HG02610 (cell line): ENCODE measurements at regions not wholly inside any gene's neighbourhood (a gene's known extent, or its start where the extent isn't known, plus 50 kb on each side); places are given as distances from the start of the nearest gene placed in this dataset.
"Not testable (repeated sequence)": the region's sequence is repeated elsewhere in the genome, so short reads cannot be mapped to it uniquely, and the experiment has no call there.

Experiments
- ATAC-seq: cut with Tn5 transposase; IDR thresholded peaks from one replicate; pipeline ENCODE4 v1.9.1; 2021; ENCODE audit warnings: mild to moderate bottlenecking, moderate library complexity; ENCODE audit not compliant: unreplicated experiment

GRCh38 chr12:131272283-131272814 is 318.6 kb downstream of the ADGRD1 start:
- not testable (repeated sequence) for ATAC-seq

DNA sequence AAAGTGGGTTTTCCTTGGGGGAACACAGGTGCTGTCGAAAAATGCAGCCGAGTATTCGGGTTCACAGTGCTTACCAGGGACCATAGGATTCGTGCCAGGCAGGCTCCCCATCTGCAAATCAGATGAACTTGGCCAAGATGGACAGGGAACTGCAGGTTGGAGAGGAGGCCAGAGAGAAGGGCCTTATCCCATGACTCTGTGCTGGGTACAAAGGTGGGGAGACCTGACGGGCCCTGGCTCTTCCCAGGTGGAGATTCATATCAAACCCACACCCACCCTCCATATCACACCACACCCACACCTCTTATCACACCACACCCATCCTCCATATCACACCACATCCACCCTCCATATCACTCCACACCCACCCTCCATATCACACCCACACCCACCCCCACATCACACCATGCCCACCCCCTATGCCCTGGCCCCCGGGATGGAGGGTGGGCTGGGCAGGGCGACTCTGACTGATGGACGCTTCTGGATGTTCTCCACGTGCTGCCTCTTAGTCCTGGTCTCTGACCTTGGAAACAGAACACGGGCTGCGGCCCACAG is 319.7 kb downstream of the ADGRD1 start:
- ATAC-seq, result no peak

DNA sequence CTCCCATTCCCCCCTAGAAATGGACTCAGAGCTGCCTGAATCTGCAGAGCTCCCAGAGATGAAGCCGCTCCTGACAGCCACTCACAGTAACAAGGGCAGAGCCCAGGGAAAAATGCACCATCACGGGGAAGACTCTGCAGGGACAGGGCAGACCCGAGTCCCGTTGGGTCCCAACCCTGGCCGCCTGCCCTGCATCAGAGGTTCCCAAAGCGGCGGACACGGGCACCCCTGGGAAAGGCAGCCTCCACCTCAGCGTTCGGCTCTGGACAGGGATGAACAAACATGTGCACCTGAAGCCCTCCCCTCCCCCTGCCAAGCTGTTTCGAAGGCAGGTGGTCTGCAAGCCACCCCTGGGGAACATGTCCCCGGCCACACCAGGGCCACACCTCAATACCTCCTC is 320.4 kb downstream of the ADGRD1 start:
- ATAC-seq, result no peak

GRCh38 chr12:131274906-131275305 is 321.2 kb downstream of the ADGRD1 start:
- no peak for ATAC-seq

DNA sequence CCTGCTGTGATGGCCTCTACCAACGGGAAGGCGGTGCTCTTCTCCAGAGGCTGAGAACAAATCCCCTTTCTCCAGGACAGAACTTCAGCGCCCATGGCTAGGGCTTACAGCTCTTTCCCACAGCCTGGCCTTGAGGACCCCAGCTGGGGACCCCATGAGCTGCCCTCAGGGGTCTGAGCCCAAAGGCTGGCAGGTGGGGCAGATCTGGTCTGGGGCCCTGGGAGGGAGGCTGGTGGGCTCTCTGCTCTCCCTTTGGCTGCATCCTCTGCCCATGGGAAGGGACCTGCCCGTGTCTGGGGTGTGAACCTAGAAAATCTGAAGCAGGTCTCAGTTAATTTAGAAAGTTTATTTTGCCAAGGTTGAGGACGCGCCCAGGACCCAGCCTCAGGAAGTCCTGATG is 322.1 kb downstream of the ADGRD1 start:
- no peak for ATAC-seq

DNA sequence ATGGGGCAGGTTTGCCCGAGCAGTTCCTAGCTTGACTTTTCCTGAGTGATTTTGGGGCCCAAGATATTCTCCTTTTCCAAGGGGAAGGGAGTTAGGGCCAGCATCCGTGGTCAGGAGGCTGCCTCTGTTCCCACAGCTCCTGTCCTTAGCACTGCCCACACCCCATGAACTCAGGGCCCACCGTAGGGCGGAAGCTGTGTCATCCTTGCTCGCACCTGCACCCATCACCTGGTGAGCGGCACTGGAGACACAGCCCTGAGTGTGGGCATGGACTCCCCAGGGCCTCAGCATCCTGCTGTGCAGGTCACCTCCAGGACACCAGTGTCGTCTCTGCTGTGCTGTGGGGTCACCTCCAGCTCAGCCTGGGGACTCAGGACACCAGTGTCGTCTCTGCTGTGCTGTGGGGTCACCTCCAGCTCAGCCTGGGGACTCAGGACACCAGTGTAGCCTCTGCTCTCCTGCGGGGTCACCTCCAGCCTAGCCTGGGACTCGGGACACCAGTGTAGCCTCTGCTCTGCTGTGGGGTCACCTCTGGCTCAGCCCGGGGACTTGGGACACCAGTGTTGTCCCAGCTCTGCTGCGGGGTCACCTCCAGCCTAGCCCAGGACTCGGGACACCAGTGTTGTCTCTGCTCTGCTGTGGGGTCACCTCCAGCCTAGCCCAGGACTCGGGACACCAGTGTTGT is 322.9 kb downstream of the ADGRD1 start:
- ATAC-seq, result no peak

DNA sequence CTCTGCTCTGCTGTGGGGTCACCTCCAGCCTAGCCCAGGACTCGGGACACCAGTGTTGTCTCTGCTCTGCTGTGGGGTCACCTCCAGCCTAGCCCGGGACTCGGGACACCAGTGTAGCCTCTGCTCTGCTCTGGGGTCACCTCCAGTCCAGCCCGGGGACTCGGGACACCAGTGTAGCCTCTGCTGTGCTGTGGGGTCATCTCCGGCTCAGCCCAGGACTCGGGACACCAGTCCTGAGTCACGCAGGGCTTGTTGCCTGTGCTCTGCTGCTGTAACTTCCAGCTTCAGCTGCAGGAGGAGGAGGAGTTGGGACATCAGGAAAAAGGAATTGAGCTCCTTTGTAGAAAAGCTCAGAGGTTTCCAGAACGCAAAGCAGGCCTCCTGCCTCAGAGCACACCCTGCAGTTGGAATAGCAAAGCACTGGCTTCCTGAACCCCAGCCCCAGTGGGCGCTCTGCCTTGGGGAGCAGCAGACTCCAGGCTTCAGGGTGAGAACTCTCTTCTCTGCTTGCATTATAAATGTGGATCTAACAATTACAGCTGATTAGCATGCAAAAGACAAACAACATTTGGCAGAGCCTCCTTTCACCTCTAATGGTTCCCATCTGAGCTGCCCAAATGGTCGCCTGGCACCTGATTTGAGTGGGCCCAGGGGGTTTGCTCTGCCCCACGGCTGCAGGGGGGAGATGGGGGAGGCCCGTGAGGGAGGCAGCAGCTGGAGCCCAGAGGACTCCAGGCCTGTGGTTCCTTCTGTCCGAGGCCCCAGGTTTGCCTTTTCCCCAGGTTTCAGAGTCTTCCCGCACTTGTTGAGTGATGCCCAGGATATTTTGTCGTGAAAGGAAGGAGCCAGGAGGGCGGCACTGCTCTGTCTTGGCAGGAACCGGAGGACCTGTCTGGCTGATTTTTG is 323.7 kb downstream of the ADGRD1 start:
- ATAC-seq, result not testable (repeated sequence)

- not testable (repeated sequence) for ATAC-seq
Measured at GRCh38 chr12:131278451-131279115, 324.9 kb downstream of the ADGRD1 start.

- no peak for ATAC-seq
Measured at GRCh38 chr12:131279281-131279921, 325.7 kb downstream of the ADGRD1 start.

GRCh38 chr12:131280426-131280825 is 326.7 kb downstream of the ADGRD1 start:
- ATAC-seq, result no peak

DNA sequence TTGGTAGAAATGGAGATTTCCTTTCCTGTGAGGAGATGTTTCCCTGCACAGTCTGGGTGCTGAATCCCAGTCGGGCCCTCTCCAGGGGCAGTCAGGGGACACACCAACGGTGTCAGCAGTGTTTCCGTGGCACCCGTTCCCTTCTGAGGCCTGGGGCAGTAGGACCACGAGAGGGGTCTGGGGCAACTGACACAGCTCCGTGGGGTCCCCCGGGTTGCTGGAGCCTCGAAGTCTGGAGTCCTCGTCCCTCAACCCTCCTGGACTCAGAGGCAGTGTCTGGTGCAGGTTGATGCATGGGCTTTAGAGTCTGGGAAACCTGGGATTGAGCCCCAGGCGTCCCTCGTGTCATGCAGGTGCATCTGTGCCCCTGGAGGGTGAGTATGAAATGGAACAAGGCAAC is 327.3 kb downstream of the ADGRD1 start:
- no peak for ATAC-seq

DNA sequence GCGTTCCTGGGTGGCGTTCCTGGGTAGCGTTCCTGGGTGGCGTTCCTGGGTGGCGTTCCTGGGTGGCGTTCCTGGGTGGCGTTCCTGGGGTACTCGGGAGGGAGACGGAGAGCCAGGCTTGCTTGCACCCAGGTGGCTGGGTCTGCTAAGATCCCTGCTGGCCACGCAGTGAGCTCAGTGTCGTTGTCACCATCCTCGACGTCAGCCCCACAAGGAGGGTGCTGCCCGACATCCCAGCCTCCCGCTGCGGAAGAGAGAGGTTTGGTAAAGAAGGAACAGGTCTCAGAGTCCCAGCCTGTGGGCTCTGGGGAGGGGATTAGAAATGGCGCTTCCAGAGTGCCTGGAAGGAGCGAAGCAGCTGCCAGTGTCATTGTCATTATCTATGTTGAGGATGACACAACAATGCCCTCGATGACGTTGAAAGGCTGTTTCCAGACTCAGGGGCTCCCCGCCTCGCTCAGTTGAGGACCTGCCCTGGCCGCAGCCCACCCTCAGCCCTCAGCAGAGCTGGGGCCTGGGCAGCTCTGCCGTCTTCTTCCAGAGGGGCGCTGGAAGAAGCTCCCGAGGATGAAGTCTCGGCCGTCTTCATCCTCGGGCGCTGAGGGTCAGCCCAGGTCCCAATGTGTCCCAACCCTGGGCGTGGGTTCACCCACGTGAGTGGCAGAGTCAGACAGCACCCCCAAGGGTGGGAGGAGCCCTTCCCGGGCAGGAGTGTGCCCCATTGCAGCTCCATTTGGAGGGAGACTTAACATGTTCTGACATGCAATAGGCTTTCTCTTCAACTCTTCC is 328.8 kb downstream of the ADGRD1 start:
- ATAC-seq, result no peak

DNA sequence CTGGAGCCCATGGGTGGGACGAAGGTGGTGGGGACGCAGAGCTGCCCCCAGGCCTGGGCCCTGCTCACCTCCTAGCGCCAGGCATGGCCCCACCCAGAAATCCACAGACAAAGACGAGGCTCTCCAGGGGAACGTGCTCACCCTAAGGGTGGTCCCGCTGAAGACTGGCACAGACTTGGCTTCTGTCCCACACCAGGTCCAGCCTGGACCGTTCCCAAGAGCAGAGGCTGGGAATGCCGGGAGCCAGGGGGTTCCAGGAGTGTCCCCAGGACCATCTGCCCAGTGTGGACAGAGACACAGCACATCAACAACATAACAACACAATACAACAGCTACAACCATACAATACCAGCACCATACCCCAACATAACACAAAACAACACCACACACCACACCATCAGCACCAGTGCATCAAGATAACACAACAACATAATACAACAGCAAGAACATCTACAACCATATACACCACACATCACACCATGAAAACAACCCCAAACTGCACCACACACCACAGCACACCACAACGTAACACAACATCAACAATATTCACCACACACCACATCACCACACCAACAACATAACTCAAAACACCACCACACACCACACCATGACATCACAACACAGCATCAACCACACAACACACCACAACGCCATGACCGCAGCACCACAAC is 329.6 kb downstream of the ADGRD1 start:
- no peak for ATAC-seq

- ATAC-seq, result not testable (repeated sequence)
Measured at GRCh38 chr12:131283862-131284825, 330.4 kb downstream of the ADGRD1 start.

- not testable (repeated sequence) for ATAC-seq
Measured at GRCh38 chr12:131284954-131285904, 331.5 kb downstream of the ADGRD1 start.

DNA sequence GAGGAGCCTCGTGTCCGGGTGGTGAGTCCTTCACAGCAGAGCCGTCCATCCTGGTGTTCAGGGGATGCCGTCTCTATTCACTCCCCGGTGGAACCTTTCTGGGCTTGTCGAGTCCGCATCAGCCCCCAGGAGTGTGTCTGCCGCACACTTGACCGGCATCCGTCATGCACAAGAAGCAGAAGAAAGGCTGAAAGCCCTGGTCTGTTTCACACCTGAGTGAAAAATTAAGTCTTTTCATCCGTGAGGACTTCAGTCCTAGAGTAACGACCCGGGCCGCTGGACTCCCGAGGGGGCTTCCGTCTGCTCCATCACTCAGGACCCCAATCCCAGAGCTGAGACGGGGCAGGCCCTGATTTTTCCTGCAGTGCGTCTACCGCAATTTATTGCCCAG is 332.2 kb downstream of the ADGRD1 start:
- not testable (repeated sequence) for ATAC-seq

DNA sequence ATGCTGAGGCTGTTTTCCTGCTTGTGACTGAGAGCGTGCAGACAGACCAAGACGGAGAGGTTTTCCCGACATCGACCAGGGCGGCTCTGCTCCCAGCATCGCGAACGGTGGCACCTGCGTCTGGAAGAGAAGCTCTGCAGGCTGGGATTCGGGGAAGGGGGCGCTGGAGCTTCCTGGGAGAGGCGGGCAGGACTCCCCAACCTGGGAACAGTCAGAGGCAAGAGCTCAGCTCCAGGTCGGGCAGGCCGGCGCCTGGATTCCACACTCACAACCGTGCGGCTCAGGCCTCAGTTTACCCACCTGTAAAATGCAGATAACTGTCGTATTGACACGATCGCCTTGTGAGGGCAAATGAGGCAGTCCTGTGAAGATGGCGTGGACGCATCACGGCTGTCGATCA is 332.6 kb downstream of the ADGRD1 start:
- not testable (repeated sequence) for ATAC-seq
